Astrocyte (in vitro differentiated cells and primary cell): ENCODE measurements at regions not wholly inside any gene's neighbourhood (a gene's known extent, or its start where the extent isn't known, plus 50 kb on each side); places are given as distances from the start of the nearest gene placed in this dataset.

Experiments
- EZH2 ChIP-seq: IDR thresholded peaks from 2 replicates; pipeline ENCODE4 v1.6.1; 2012; ENCODE audit warnings: mild to moderate bottlenecking, low read length, inconsistent platforms; ENCODE audit not compliant: insufficient read depth
- TF ChIP-seq, protein P1 (sequence below): IDR thresholded peaks from 2 replicates; pipeline ENCODE4 v1.5.1; 2011; ENCODE audit warnings: low read depth, mild to moderate bottlenecking, inconsistent platforms, low read length, moderate library complexity; ENCODE audit not compliant: insufficient read depth

DNA sequence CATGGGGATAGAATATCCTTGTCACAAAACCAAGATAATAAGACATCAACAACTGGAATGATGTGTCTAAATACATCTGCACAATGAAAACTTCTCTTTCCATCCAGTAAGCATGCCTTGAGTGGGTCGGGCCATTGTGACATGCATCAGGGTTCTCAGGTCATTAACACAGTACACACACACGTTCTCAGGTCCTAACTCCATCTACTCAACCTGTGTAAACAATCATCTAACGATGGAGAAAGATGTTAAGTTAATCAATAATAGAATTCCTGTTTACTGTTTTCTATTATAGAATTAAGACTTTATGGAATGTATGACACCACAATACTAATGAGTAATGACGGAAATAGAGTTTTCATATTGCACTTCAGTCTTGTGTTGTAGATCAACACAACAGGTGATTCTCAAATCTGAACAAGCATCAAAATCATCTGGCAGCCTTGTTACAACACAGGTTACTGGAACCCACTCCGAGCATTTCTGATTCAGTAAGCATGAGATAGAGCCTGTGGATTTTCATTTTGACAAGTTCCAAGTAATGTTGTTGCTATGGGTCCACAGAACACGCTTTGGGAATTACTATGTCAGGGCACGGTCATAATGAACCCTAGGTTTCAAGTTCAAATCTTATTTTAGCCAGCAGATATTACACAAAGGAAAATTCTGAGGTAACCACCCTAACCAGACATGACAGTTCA is 315.8 kb upstream of the TEX13C start:
- TF ChIP-seq, protein P1, sequence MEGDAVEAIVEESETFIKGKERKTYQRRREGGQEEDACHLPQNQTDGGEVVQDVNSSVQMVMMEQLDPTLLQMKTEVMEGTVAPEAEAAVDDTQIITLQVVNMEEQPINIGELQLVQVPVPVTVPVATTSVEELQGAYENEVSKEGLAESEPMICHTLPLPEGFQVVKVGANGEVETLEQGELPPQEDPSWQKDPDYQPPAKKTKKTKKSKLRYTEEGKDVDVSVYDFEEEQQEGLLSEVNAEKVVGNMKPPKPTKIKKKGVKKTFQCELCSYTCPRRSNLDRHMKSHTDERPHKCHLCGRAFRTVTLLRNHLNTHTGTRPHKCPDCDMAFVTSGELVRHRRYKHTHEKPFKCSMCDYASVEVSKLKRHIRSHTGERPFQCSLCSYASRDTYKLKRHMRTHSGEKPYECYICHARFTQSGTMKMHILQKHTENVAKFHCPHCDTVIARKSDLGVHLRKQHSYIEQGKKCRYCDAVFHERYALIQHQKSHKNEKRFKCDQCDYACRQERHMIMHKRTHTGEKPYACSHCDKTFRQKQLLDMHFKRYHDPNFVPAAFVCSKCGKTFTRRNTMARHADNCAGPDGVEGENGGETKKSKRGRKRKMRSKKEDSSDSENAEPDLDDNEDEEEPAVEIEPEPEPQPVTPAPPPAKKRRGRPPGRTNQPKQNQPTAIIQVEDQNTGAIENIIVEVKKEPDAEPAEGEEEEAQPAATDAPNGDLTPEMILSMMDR = no peak
- no peak for TF ChIP-seq EZH2
